Natural killer cell (primary cell): ENCODE measurements at regions not wholly inside any gene's neighbourhood (a gene's known extent, or its start where the extent isn't known, plus 50 kb on each side); places are given as distances from the start of the nearest gene placed in this dataset.

Experiments used
- ATAC-seq, 3 donors: fragments of 150-1000 bp in 2 of 3; fragments of 200-7000 bp in 1 of 3; cut with Tn5 transposase; 1 replicate in 1 of 3; 2 replicates in 2 of 3; pipeline ENCODE4 v1.10.0; 2021; ENCODE audit warnings: mild to moderate bottlenecking in 2 of 3, moderate library complexity in 2 of 3
- DNase-seq, 2 donors: peaks; one replicate each; pipeline versions ENCODE4 v3.0.0 to v3.0.0-alpha.2; 2013 to 2021; ENCODE audit warnings: mixed read lengths in 1 of 2
- H3K27ac ChIP-seq: one replicate; pipeline ENCODE4 v1.5.1; 2013; ENCODE audit warnings: mild to moderate bottlenecking, low read length
- H3K27me3 ChIP-seq: one replicate; pipeline ENCODE4 v1.6.1; 2013; ENCODE audit warnings: low read length; ENCODE audit not compliant: control insufficient read depth, insufficient read depth
- H3K36me3 ChIP-seq: one replicate; pipeline ENCODE4 v1.6.1; 2013; ENCODE audit warnings: low read length; ENCODE audit not compliant: control insufficient read depth, insufficient read depth
- H3K4me1 ChIP-seq: one replicate; pipeline ENCODE4 v1.6.1; 2013; ENCODE audit warnings: low read length; ENCODE audit not compliant: control insufficient read depth, insufficient read depth
- H3K4me3 ChIP-seq: one replicate; pipeline ENCODE4 v1.5.1; 2013; ENCODE audit warnings: low read length
- H3K9me3 ChIP-seq: one replicate; pipeline ENCODE4 v1.6.1; 2013; ENCODE audit warnings: low read length; ENCODE audit not compliant: control insufficient read depth, insufficient read depth
- H3K27ac Mint-ChIP-seq, 2 donors: one replicate each; pipeline ENCODE4 v1.8.0; 2022; ENCODE audit warnings: mild to moderate bottlenecking in 2 of 2, mixed read lengths in 2 of 2, moderate library complexity in 1 of 2
- H3K27me3 Mint-ChIP-seq, 2 donors: one replicate each; pipeline ENCODE4 v1.8.0; 2022; ENCODE audit warnings: low read depth in 2 of 2, mixed read lengths in 2 of 2
- H3K36me3 Mint-ChIP-seq: one replicate; pipeline ENCODE4 v1.8.0; 2022; ENCODE audit warnings: mixed read lengths
- H3K4me1 Mint-ChIP-seq, 2 donors: one replicate each; pipeline ENCODE4 v1.8.0; 2022; ENCODE audit warnings: mixed read lengths in 2 of 2
- H3K4me3 Mint-ChIP-seq: one replicate; pipeline ENCODE4 v1.8.0; 2022; ENCODE audit warnings: mild to moderate bottlenecking, moderate library complexity, mixed read lengths
- H3K9me3 Mint-ChIP-seq, 2 donors: one replicate each; pipeline ENCODE4 v1.8.0; 2022; ENCODE audit warnings: mixed read lengths in 2 of 2
- CTCF ChIP-seq: fragments of 200-600 bp; IDR thresholded peaks from one replicate; pipeline ENCODE4 v1.8.0; 2022; ENCODE audit warnings: antibody characterized with exemption
- WGBS: methylation state at CpG from one replicate; pipeline ENCODE4 v1.1.7; 2013; ENCODE audit warnings: missing lambda C conversion rate; ENCODE audit not compliant: insufficient coverage; 5-methylcytosine and 5-hydroxymethylcytosine counted together
- intact Hi-C: fragments of 100-400 bp; cut with micrococcal nuclease; formaldehyde crosslinking; loops from one replicate; pipeline ENCODE4 v1.14.2; 2022

- H3K36me3 Mint-ChIP-seq = no peaks in the 10 kb centered on the region
- peaks cover 6 to 13% of the 10 kb centered on the region in 2 donors for H3K9me3 Mint-ChIP-seq
- ATAC-seq (no peak), DNase-seq (no peak)
- no peak overlapping the region for H3K4me3 Mint-ChIP-seq
- 85% methylated on average over 8 of the region's 8 CpGs for WGBS
- Histone ChIP-seq H3K4me3 (no peak overlapping the region), H3K9me3 (no peaks in the 10 kb centered on the region), H3K27me3 (no peaks in the 10 kb centered on the region), H3K4me1 (no peaks in the 10 kb centered on the region), H3K27ac (no peak overlapping the region), H3K36me3 (no peaks in the 10 kb centered on the region)
- intact Hi-C loops = no loop called here
- H3K27ac Mint-ChIP-seq = no peak overlapping the region
- no peaks in the 10 kb centered on the region for H3K4me1 Mint-ChIP-seq
- TF ChIP-seq CTCF = no peak
- no peaks in the 10 kb centered on the region for H3K27me3 Mint-ChIP-seq
These were observed 229.3 kb downstream of the HNMT start for GRCh38 chr2:138193416-138194213.

GRCh38 chr2:138201286-138201685 is 237.0 kb downstream of the HNMT start:
- peaks cover 17 to 20% of the 10 kb centered on the region in 2 donors for H3K9me3 Mint-ChIP-seq
- no peak for TF ChIP-seq CTCF
- WGBS = 98% methylated on average over 2 of the region's 2 CpGs
- ATAC-seq (no peak), DNase-seq (no peak)
- Histone ChIP-seq H3K36me3 (no peaks in the 10 kb centered on the region), H3K4me1 (no peaks in the 10 kb centered on the region), H3K9me3 (peaks cover 4% of the 10 kb centered on the region), H3K4me3 (no peak overlapping the region), H3K27me3 (no peaks in the 10 kb centered on the region), H3K27ac (no peak overlapping the region)
- H3K27me3 Mint-ChIP-seq = no peaks in the 10 kb centered on the region
- no peaks in the 10 kb centered on the region for H3K36me3 Mint-ChIP-seq
- no peak overlapping the region for H3K27ac Mint-ChIP-seq
- intact Hi-C loops = no loop called here
- no peaks in the 10 kb centered on the region for H3K4me1 Mint-ChIP-seq
- H3K4me3 Mint-ChIP-seq = no peak overlapping the region

GRCh38 chr2:138202762-138203161 is 238.5 kb downstream of the HNMT start:
- peaks cover 4% of the 10 kb centered on the region for H3K9me3 ChIP-seq
- DNase-seq (no peak), ATAC-seq (no peak)
- intact Hi-C loops = no loop called here
- H3K27ac Mint-ChIP-seq = no peak overlapping the region
- H3K4me1 ChIP-seq = no peaks in the 10 kb centered on the region
- H3K4me1 Mint-ChIP-seq = no peaks in the 10 kb centered on the region
- H3K9me3 Mint-ChIP-seq = peaks cover 15 to 17% of the 10 kb centered on the region in 2 donors
- TF ChIP-seq CTCF = no peak
- no peak overlapping the region for H3K4me3 Mint-ChIP-seq
- no peak overlapping the region for H3K4me3 ChIP-seq
- H3K27ac ChIP-seq = no peak overlapping the region
- H3K36me3 ChIP-seq = no peaks in the 10 kb centered on the region
- H3K36me3 Mint-ChIP-seq = no peaks in the 10 kb centered on the region
- no peaks in the 10 kb centered on the region for H3K27me3 Mint-ChIP-seq
- H3K27me3 ChIP-seq = no peaks in the 10 kb centered on the region
- WGBS = no CpG with 5 or more reads among the region's 1 CpG

- DNase-seq (no peak), ATAC-seq (no peak)
- Mint-ChIP-seq H3K9me3 (peaks cover 15 to 17% of the 10 kb centered on the region in 2 donors), H3K4me1 (no peaks in the 10 kb centered on the region), H3K27ac (no peak overlapping the region), H3K27me3 (no peaks in the 10 kb centered on the region), H3K36me3 (no peaks in the 10 kb centered on the region), H3K4me3 (no peak overlapping the region)
- intact Hi-C loops = no loop called here
- WGBS = 95% methylated on average over 1 of the region's 1 CpG
- Histone ChIP-seq H3K27ac (no peak overlapping the region), H3K4me1 (no peaks in the 10 kb centered on the region), H3K9me3 (peaks cover 4% of the 10 kb centered on the region), H3K4me3 (no peak overlapping the region), H3K36me3 (no peaks in the 10 kb centered on the region), H3K27me3 (no peaks in the 10 kb centered on the region)
- TF ChIP-seq CTCF = no peak
These were observed 241.0 kb downstream of the HNMT start for GRCh38 chr2:138205281-138205680.
